Prostate gland (tissue), 2 donors: ENCODE measurements at regions not wholly inside any gene's neighbourhood (a gene's known extent, or its start where the extent isn't known, plus 50 kb on each side); places are given as distances from the start of the nearest gene placed in this dataset.

Experiments
- DNase-seq: peaks from one replicate; pipeline ENCODE4 v3.0.0-alpha.2; 2019; ENCODE audit warnings: low spot score
- H3K27ac ChIP-seq, 2 donors: fragments of 200-600 bp; sonication (generic); 2 replicates each; pipeline ENCODE4 v1.5.1; 2017 to 2019
- H3K27me3 ChIP-seq: fragments of 200-600 bp; sonication (generic); replicated peaks from 2 replicates; pipeline ENCODE4 v1.5.1; 2019; ENCODE audit not compliant: insufficient read depth
- H3K36me3 ChIP-seq, 2 donors: fragments of 200-600 bp; sonication (generic); 1 replicate in 1 of 2; 2 replicates in 1 of 2; pipeline versions ENCODE4 v1.5.1 to v1.8.1; 2017 to 2019
- H3K4me1 ChIP-seq: fragments of 200-600 bp; sonication (generic); replicated peaks from 2 replicates; pipeline ENCODE4 v1.5.1; 2019
- H3K4me3 ChIP-seq, 2 donors: fragments of 200-600 bp; sonication (generic); 2 replicates each; pipeline ENCODE4 v1.5.1; 2017 to 2019
- H3K9me3 ChIP-seq: fragments of 200-600 bp; sonication (generic); 2 replicates; pipeline ENCODE4 v1.5.1; 2017
- POLR2A ChIP-seq: fragments of 450-650 bp; IDR thresholded peaks from one replicate; pipeline ENCODE4 v1.6.1; 2016; ENCODE audit warnings: antibody characterized with exemption, mild to moderate bottlenecking
- POLR2AphosphoS5 ChIP-seq: sonication (generic); formaldehyde crosslinking; IDR thresholded peaks from one replicate; pipeline ENCODE4 v1.6.1; 2017; ENCODE audit warnings: antibody characterized with exemption
- WGBS: methylation state at CpG from one replicate; pipeline ENCODE4 v1.1.5; 2018; 5-methylcytosine and 5-hydroxymethylcytosine counted together
- intact Hi-C: fragments of 100-400 bp; cut with DNase I; formaldehyde crosslinking; loops from one replicate; pipeline ENCODE4 v1.14.2; 2022
- TF ChIP-seq, protein P1 (sequence below), 4 experiments: fragments of 200-600 bp in 2 of 4; fragments of 450-650 bp in 2 of 4; sonication (generic) in 2 of 4; IDR thresholded peaks; 1 replicate in 3 of 4; 2 replicates in 1 of 4; pipeline ENCODE4 v1.5.1; 2016 to 2019; ENCODE audit warnings: antibody characterized with exemption in 4 of 4, mild to moderate bottlenecking in 2 of 4, moderate library complexity in 2 of 4

DNA sequence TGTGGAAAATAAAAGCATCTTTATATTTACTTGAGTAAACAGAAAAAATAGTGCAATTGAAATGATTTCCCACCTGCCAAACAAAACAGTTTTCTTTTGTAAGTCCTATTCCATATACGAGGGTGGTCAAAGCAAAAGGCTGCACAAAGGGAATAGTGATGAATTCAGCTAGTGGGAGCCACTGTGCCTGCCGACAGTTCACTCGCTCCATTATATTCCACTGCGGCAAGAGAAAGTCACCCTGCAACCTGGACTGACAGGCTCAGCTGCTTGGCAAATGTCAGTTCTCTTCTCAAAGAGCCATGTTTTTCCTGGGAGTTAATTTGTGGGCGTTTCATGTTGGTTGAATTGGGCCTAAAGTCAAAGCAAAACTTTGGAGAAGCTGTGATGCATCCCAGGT is 145.4 kb downstream of the LMO4 start:
- TF ChIP-seq, protein P1, sequence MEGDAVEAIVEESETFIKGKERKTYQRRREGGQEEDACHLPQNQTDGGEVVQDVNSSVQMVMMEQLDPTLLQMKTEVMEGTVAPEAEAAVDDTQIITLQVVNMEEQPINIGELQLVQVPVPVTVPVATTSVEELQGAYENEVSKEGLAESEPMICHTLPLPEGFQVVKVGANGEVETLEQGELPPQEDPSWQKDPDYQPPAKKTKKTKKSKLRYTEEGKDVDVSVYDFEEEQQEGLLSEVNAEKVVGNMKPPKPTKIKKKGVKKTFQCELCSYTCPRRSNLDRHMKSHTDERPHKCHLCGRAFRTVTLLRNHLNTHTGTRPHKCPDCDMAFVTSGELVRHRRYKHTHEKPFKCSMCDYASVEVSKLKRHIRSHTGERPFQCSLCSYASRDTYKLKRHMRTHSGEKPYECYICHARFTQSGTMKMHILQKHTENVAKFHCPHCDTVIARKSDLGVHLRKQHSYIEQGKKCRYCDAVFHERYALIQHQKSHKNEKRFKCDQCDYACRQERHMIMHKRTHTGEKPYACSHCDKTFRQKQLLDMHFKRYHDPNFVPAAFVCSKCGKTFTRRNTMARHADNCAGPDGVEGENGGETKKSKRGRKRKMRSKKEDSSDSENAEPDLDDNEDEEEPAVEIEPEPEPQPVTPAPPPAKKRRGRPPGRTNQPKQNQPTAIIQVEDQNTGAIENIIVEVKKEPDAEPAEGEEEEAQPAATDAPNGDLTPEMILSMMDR (IDR thresholded peaks at IDR 0.05): no peak
- TF ChIP-seq POLR2AphosphoS5 (no peak), POLR2A (no peak)
- Histone ChIP-seq H3K9me3 (no peaks in the 10 kb centered on the region), H3K4me1 (no peaks in the 10 kb centered on the region), H3K36me3 (no peaks in the 10 kb centered on the region), H3K27me3 (no peaks in the 10 kb centered on the region), H3K4me3 (no peak overlapping the region), H3K27ac (no peak overlapping the region)
- DNase-seq: no peak
- 35% methylated on average over 5 of the region's 5 CpGs for WGBS
- intact Hi-C loops: no loop called here

GRCh38 chr1:87478231-87478630 is 149.6 kb downstream of the LMO4 start:
- no peak overlapping the region for H3K27ac ChIP-seq
- WGBS: 81% methylated on average over 3 of the region's 3 CpGs
- H3K4me1 ChIP-seq: no peaks in the 10 kb centered on the region

GRCh38 chr1:87495147-87495546 is 166.5 kb downstream of the LMO4 start:
- H3K36me3 ChIP-seq: no peaks in the 10 kb centered on the region
- no peaks in the 10 kb centered on the region for H3K27me3 ChIP-seq
- TF ChIP-seq POLR2A (no peak), POLR2AphosphoS5 (no peak)
- TF ChIP-seq, protein P1 (IDR thresholded peaks at IDR 0.05): no peak
- no peak for DNase-seq
- WGBS: 100% methylated on average over 3 of the region's 3 CpGs
- H3K27ac ChIP-seq: no peak overlapping the region
- no peaks in the 10 kb centered on the region for H3K4me1 ChIP-seq
- H3K4me3 ChIP-seq: no peak overlapping the region
- no peaks in the 10 kb centered on the region for H3K9me3 ChIP-seq
- intact Hi-C loops: no loop called here

More at GRCh38 chr1:87478231-87478630, 149.6 kb downstream of the LMO4 start:
- no peaks in the 10 kb centered on the region for H3K9me3 ChIP-seq
- H3K27me3 ChIP-seq: no peaks in the 10 kb centered on the region
- no peaks in the 10 kb centered on the region for H3K36me3 ChIP-seq
- TF ChIP-seq POLR2A (no peak), POLR2AphosphoS5 (no peak)
- TF ChIP-seq, protein P1 (IDR thresholded peaks at IDR 0.05): no peak
- no peak overlapping the region for H3K4me3 ChIP-seq
- intact Hi-C loops: no loop called here
- DNase-seq: no peak

DNA sequence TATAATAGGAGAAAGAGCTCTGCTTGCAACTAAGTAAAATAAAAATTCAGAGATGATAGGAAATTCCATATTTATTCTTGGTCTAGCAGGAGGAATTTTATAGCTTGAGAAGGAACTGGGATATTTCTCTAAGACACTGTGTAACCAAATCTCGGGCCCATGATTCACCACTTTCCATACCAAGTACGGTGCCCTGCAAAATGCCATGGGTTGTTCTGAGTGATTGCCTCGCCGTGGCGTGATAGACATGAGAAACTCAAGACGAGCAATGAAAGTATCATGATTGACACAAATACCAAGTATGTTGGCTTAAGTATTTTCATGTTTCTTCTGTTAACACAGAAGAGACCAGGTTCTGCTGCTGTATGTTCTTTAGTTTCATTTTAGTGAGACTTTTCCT is 167.2 kb downstream of the LMO4 start:
- intact Hi-C loops: no loop called here
- WGBS: 85% methylated on average over 6 of the region's 6 CpGs
- Histone ChIP-seq H3K27me3 (no peaks in the 10 kb centered on the region), H3K36me3 (no peaks in the 10 kb centered on the region), H3K4me3 (no peak overlapping the region), H3K27ac (no peak overlapping the region), H3K9me3 (no peaks in the 10 kb centered on the region), H3K4me1 (no peaks in the 10 kb centered on the region)
- TF ChIP-seq, protein P1 (IDR thresholded peaks at IDR 0.05): no peak
- TF ChIP-seq POLR2A (no peak), POLR2AphosphoS5 (no peak)
- no peak for DNase-seq

DNA sequence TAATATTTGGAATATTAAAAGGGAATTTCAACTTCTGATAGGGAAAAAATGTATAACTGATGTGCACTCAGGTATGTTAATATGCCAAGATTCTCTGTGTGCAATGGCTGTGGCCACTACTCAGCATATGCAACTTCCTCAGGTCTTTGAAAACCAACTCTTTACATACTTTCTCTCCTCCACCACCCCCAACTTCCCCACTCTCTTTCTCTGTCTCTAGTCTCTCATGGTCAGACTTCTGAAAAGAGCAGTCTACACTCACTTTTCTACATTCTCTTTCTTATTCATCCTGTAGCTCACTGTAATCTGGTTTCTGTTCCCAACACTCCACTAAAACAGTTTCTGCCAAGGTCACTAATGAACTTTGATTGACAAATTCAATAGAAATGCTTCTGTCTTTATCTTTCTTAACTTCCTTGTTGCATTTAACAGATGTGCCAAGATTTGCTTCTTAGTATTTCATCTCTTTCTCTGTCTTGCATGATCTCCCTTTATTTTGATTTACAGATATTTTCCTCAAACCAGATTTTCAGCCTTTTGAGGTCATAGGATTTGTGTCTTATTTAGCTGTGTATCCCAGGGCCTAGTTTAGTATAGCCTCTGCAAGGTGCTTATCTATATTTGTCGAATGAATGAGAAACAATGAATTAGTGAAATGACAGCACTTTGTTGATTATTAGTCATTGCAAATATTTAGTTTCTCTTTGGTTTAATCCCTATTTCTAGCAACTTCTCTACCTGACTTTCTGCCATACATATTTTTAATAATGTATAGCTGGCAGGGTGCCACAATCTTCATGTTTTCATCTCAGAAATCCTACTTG is 168.9 kb downstream of the LMO4 start:
- Histone ChIP-seq H3K9me3 (no peaks in the 10 kb centered on the region), H3K4me3 (no peak overlapping the region), H3K36me3 (no peaks in the 10 kb centered on the region), H3K27me3 (no peaks in the 10 kb centered on the region), H3K4me1 (no peaks in the 10 kb centered on the region), H3K27ac (no peak overlapping the region)
- intact Hi-C loops: no loop called here
- 39% methylated on average over 1 of the region's 1 CpG for WGBS
- no peak for TF ChIP-seq POLR2A
- no peak for TF ChIP-seq POLR2AphosphoS5
- no peak for DNase-seq
